ENCODE measurements at regions not wholly inside any gene's neighbourhood (a gene's known extent, or its start where the extent isn't known, plus 50 kb on each side); places are given as distances from the start of the nearest gene placed in this dataset.

DNA sequence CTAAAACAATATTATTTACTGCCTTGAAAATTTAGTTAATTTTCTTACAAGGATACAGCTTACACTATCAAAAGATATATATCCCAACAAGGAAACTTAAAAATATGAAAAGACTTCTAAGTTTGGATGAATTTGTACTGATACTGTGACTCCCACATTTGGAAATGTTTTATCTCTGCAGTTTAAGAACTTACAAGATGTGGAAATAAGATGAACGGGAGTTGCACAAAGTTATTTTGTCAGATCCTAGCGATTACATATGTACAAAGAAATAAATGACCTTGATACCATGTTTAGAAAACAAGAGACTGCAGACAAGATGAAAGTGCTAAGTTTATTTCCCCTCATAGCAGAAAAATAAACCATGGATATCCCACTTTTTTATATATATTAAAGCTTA lies 103.7 kb upstream of the TMEM106B start:
- peaks cover 0 to 6% (median 0%) of the 10 kb centered on the region in 12 donors for H3K4me1 ChIP-seq
- peaks cover 3 to 23% (median 12%) of the 10 kb centered on the region in 9 donors for H3K27me3 ChIP-seq
- ATAC-seq, result no peak
- H3K27ac ChIP-seq, result no peak overlapping the region
- no peak for DNase-seq
- H3K4me3 ChIP-seq, result no peak overlapping the region
- H3K36me3 ChIP-seq, result no peaks in the 10 kb centered on the region
- 83 to 86% (median 84%) methylated on average over 2 of the region's 2 CpGs for WGBS, 4 donors
- intact Hi-C loops (cut with DNase I), result no loop called here
- no peaks in the 10 kb centered on the region for H3K9me3 ChIP-seq
- TF ChIP-seq, protein P1, sequence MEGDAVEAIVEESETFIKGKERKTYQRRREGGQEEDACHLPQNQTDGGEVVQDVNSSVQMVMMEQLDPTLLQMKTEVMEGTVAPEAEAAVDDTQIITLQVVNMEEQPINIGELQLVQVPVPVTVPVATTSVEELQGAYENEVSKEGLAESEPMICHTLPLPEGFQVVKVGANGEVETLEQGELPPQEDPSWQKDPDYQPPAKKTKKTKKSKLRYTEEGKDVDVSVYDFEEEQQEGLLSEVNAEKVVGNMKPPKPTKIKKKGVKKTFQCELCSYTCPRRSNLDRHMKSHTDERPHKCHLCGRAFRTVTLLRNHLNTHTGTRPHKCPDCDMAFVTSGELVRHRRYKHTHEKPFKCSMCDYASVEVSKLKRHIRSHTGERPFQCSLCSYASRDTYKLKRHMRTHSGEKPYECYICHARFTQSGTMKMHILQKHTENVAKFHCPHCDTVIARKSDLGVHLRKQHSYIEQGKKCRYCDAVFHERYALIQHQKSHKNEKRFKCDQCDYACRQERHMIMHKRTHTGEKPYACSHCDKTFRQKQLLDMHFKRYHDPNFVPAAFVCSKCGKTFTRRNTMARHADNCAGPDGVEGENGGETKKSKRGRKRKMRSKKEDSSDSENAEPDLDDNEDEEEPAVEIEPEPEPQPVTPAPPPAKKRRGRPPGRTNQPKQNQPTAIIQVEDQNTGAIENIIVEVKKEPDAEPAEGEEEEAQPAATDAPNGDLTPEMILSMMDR (IDR thresholded peaks at IDR 0.05), result no peak
- TF ChIP-seq POLR2A (IDR thresholded peaks at IDR 0.05), result no peak

DNA sequence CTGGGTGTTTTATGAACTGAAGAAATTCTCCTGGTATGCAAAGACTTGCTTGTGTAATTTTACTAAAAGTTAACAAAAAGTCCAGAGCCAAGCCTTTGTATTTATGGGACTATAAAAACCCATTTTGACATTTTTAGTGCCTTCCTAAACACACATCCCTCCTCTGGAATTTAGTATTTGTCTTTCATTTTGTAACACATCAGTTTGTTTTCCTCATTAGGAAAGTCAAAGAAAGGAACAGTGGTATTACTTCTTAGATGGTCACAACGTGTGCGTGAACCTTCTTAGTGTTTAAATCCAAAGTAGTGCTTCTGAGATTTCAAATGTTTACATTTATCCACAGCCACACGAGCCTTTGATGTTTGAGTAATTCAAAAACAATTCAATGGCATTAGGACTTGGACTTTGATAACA lies 103.2 kb upstream of the TMEM106B start:
- no peak overlapping the region for H3K27ac ChIP-seq
- H3K4me3 ChIP-seq, result no peak overlapping the region
- H3K9me3 ChIP-seq, result no peaks in the 10 kb centered on the region
- H3K4me1 ChIP-seq, result peaks cover 0 to 6% (median 0%) of the 10 kb centered on the region in 12 donors
- no peak for TF ChIP-seq POLR2A (IDR thresholded peaks at IDR 0.05)
- TF ChIP-seq, protein P1 (IDR thresholded peaks at IDR 0.05), result no peak
- no peak for DNase-seq
- ATAC-seq, result no peak
- peaks cover 3 to 27% (median 12%) of the 10 kb centered on the region in 9 donors for H3K27me3 ChIP-seq
- H3K36me3 ChIP-seq, result no peaks in the 10 kb centered on the region
- WGBS, 4 donors, result 64 to 76% (median 68%) methylated on average over 3 of the region's 3 CpGs
- intact Hi-C loops (cut with DNase I), result no loop called here

DNA sequence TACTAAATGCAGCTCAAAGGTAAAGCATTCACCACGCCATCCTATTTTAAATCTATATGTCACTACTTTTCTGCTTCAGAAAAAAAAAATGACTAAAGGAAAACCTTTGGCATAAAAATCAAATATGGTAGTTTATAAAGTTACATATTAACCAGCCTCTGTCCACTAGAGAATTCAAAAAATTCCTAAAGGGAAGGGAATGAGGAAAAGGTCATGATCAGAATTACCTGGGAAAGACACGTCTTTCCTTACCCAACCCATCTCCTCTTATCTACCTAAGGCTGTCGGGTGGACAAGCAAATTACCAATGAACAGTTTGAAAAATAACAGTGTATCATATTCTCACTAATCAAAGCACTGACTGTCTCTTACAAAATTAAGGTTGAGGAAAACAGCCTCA lies 100.7 kb upstream of the TMEM106B start:
- Histone ChIP-seq H3K27me3 (peaks cover 3 to 27% (median 12%) of the 10 kb centered on the region in 9 donors), H3K4me1 (peaks cover 0 to 6% (median 0%) of the 10 kb centered on the region in 12 donors), H3K4me3 (no peak overlapping the region), H3K36me3 (no peaks in the 10 kb centered on the region), H3K9me3 (no peaks in the 10 kb centered on the region), H3K27ac (peak overlapping the region in 1 of 12 donors; percentile 25)
- DNase-seq, result no peak
- 80 to 85% (median 83%) methylated on average over 3 of the region's 3 CpGs for WGBS, 4 donors
- TF ChIP-seq, protein P1 (IDR thresholded peaks at IDR 0.05), result no peak
- TF ChIP-seq POLR2A (IDR thresholded peaks at IDR 0.05), result no peak
- intact Hi-C loops (cut with DNase I), result no loop called here
- ATAC-seq, result no peak

DNA sequence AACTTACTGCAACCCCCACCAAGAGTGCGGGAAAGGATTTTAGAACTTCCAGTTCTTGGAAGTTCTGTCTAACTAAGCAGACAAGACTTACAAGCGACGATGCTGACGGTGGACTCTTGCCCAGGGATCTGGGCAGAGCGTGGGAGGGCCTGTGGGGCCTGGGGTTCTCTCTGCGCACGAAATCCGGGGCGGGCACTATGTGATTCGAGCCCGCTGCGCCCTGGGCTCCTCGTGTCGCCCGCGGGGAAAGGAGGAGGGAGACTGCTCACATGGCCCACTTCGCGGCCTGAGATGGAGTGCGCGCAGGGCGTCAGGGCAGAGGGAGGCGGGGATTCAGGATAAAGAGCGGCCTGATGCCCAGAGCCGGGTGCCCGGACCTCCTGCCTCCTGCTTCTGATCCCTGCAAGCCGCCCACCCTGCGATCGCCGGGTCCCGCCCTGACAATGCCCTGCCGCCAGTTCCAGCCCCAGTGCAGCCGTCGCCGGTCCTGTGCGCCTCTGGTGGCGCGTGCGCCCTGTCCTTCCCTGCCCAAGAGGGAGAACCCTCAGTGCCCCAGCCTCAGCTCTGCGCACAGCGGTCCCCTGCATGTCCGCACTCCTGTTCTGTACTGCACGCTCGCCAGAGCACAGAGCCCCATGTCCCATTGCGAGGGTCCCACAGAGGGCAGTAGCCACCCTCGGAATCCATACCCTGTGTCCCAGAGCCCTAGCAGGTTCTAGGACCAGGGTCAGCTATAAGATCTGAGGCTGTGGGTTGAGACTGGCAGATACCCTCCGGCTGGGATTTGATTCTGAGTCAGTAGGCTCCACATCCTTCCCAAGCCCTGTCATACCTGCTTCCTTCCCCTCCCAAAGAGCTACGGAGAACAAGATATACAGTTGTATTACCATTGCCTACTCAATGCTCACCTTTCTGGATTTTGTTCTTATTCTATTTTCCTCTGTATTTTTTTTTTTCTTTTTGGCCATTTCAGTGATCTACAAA lies 99.4 kb upstream of the TMEM106B start:
- ATAC-seq (peak in 1 of 4 donors; percentile 29), DNase-seq (peak in 1 of 5 donors; percentile 10)
- peak overlapping the region in 1 of 12 donors; percentile 69 for H3K27ac ChIP-seq
- no peaks in the 10 kb centered on the region for H3K36me3 ChIP-seq
- peaks cover 0 to 6% (median 0%) of the 10 kb centered on the region in 12 donors for H3K4me1 ChIP-seq
- peaks cover 3 to 27% (median 12%) of the 10 kb centered on the region in 9 donors for H3K27me3 ChIP-seq
- 4 to 7% (median 5%) methylated on average over 24 to 47 of the region's 47 CpGs for WGBS, 4 donors
- H3K4me3 ChIP-seq, result peak overlapping the region in 4 of 12 donors; percentile 10 to 26 (median 16)
- H3K9me3 ChIP-seq, result no peaks in the 10 kb centered on the region
- no peak for TF ChIP-seq POLR2A (IDR thresholded peaks at IDR 0.05)
- TF ChIP-seq, protein P1 (IDR thresholded peaks at IDR 0.05), result no peak
- intact Hi-C loops (cut with DNase I), result no loop called here

All from heart left ventricle (tissue), 16 donors.